Heart left ventricle (tissue), 13 donors: ENCODE measurements at regions not wholly inside any gene's neighbourhood (a gene's known extent, or its start where the extent isn't known, plus 50 kb on each side); places are given as distances from the start of the nearest gene placed in this dataset.

ENCODE experiments used
- CTCF ChIP-seq, 12 donors: fragments of 200-600 bp; sonication (generic) in 4 of 12; IDR thresholded peaks; one replicate each; pipeline versions ENCODE4 v1.5.0 to v1.8.0; 2018 to 2022; ENCODE audit warnings: antibody characterized with exemption in 12 of 12, mild to moderate bottlenecking in 5 of 12
- POLR2A ChIP-seq, 2 donors: fragments of 450-650 bp; IDR thresholded peaks; one replicate each; pipeline ENCODE4 v1.6.1; 2017; ENCODE audit warnings: antibody characterized with exemption in 2 of 2, mild to moderate bottlenecking in 2 of 2, moderate library complexity in 2 of 2
- donor health status: ischemic (EF 13 %, LVEDD 7.1; RV severe dilation, severe dysfunction).
- donor health status: DM: no; HTN: yes; CAD: no.
- donor health status: DM: no; HTN: no; CAD: no.
- donor health status: ischemic (EF 25% LVEDD 6.9; RV normal size, moderate dysfunction).
- donor health status: ischemic (EF 25% LVEDD 5.7; RV mildly dilated, moderate dysfunction).
- donor health status: ischemic (EF 35%, LVEDD 5.7; RV mildly dilated, moderate dysfunction).
- donor health status: nonischemic (EF 11% LVEDD 7.7; RV severe dilation, severe dysfunction).
- donor health status: DM: yes; HTN: yes; CAD: no.
- donor health status: PGD.
- donor health status: ischemic (EF 29% LVEDD 5.4; RV normal size, mild dysfunction).
- donor health status: nonischemic (EF 23%, LVEDD 6.1; RV moderate dilation, normal function).

GRCh38 chr5:141779503-141779973, 97.5 kb upstream of the ARAP3 start:
- TF ChIP-seq CTCF (IDR thresholded peaks at IDR 0.05), result no peak
- TF ChIP-seq POLR2A (IDR thresholded peaks at IDR 0.05), result no peak
